Left forelimb (tissue), 1 donor: ENCODE measurements at regions not wholly inside any gene's neighbourhood (a gene's known extent, or its start where the extent isn't known, plus 50 kb on each side); places are given as distances from the start of the nearest gene placed in this dataset.

ENCODE experiments used
- DNase-seq: peaks from one replicate; pipeline ENCODE4 v3.0.0-alpha.2; 2018; ENCODE audit warnings: low spot score

GRCh38 chr6:164152611-164153010 is 738.1 kb downstream of the QKI start:
- DNase-seq: no peak

- no peak for DNase-seq
Measured at GRCh38 chr6:164151161-164152120, 736.9 kb downstream of the QKI start.

GRCh38 chr6:164150232-164150631 is 735.7 kb downstream of the QKI start:
- DNase-seq: no peak

- DNase-seq: no peak
Measured at GRCh38 chr6:164148788-164149187, 734.3 kb downstream of the QKI start.

- DNase-seq: no peak
Measured at GRCh38 chr6:164144316-164144715, 729.8 kb downstream of the QKI start.

- no peak for DNase-seq
Measured at GRCh38 chr6:164142322-164142721, 727.8 kb downstream of the QKI start.

- DNase-seq: no peak
Measured at GRCh38 chr6:164135511-164136132, 721.1 kb downstream of the QKI start.

- DNase-seq: no peak
Measured at GRCh38 chr6:164133095-164133494, 718.6 kb downstream of the QKI start.

- DNase-seq: no peak
Measured at GRCh38 chr6:164130585-164130984, 716.1 kb downstream of the QKI start.

GRCh38 chr6:164130151-164130550 is 715.6 kb downstream of the QKI start:
- no peak for DNase-seq

GRCh38 chr6:164129218-164129617 is 714.7 kb downstream of the QKI start:
- no peak for DNase-seq

GRCh38 chr6:164128101-164128500 is 713.6 kb downstream of the QKI start:
- DNase-seq: no peak

- no peak for DNase-seq
Measured at GRCh38 chr6:164124986-164125385, 710.5 kb downstream of the QKI start.

- no peak for DNase-seq
Measured at GRCh38 chr6:164124473-164124872, 710.0 kb downstream of the QKI start.

- DNase-seq: no peak
Measured at GRCh38 chr6:164122109-164122508, 707.6 kb downstream of the QKI start.

- DNase-seq: no peak
Measured at GRCh38 chr6:164121527-164121926, 707.0 kb downstream of the QKI start.

GRCh38 chr6:164114651-164115050 is 700.1 kb downstream of the QKI start:
- no peak for DNase-seq

- DNase-seq: no peak
Measured at GRCh38 chr6:164114051-164114450, 699.5 kb downstream of the QKI start.

- DNase-seq: no peak
Measured at GRCh38 chr6:164113637-164114036, 699.1 kb downstream of the QKI start.

GRCh38 chr6:164109770-164110140 is 695.2 kb downstream of the QKI start:
- DNase-seq: no peak

GRCh38 chr6:164108869-164109769 is 694.6 kb downstream of the QKI start:
- no peak for DNase-seq

- no peak for DNase-seq
Measured at GRCh38 chr6:164108092-164108491, 693.6 kb downstream of the QKI start.
